ENCODE measurements at regions not wholly inside any gene's neighbourhood (a gene's known extent, or its start where the extent isn't known, plus 50 kb on each side); places are given as distances from the start of the nearest gene placed in this dataset.

DNA sequence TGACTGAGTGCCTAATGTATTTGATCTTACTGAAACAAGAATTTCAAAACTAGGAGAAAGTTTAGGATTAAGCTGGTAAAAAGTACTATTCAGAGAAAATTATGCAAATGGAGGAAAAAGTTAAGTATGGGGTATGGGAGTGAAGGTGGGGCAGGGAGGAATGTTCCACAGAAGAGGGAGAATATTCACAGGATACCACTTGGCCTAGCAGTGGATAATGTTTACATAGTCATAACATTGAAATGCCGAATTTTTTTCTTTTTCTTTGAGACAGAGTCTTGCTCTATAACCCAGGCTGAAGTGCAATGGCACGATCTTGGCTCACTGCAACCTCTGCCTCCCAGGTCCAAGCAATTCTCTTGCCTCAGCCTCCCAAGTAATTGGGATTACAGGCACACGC lies 61.2 kb upstream of the LMNB1 start:
- DNase-seq = no peak
- no peak overlapping the region for H3K4me3 ChIP-seq (ENCODE audit: low read depth, low read length)
- TF ChIP-seq, protein P1, sequence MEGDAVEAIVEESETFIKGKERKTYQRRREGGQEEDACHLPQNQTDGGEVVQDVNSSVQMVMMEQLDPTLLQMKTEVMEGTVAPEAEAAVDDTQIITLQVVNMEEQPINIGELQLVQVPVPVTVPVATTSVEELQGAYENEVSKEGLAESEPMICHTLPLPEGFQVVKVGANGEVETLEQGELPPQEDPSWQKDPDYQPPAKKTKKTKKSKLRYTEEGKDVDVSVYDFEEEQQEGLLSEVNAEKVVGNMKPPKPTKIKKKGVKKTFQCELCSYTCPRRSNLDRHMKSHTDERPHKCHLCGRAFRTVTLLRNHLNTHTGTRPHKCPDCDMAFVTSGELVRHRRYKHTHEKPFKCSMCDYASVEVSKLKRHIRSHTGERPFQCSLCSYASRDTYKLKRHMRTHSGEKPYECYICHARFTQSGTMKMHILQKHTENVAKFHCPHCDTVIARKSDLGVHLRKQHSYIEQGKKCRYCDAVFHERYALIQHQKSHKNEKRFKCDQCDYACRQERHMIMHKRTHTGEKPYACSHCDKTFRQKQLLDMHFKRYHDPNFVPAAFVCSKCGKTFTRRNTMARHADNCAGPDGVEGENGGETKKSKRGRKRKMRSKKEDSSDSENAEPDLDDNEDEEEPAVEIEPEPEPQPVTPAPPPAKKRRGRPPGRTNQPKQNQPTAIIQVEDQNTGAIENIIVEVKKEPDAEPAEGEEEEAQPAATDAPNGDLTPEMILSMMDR (IDR thresholded peaks at IDR 0.05; ENCODE audit: low read depth, low read length) = no peak
- H3K36me3 ChIP-seq = no peaks in the 10 kb centered on the region
- no peak overlapping the region for H3K27ac ChIP-seq
- no peaks in the 10 kb centered on the region for H3K27me3 ChIP-seq (ENCODE audit: insufficient read depth, low read depth, severe bottlenecking)
- H3K9me3 ChIP-seq (ENCODE audit: severe bottlenecking) = no peaks in the 10 kb centered on the region

DNA sequence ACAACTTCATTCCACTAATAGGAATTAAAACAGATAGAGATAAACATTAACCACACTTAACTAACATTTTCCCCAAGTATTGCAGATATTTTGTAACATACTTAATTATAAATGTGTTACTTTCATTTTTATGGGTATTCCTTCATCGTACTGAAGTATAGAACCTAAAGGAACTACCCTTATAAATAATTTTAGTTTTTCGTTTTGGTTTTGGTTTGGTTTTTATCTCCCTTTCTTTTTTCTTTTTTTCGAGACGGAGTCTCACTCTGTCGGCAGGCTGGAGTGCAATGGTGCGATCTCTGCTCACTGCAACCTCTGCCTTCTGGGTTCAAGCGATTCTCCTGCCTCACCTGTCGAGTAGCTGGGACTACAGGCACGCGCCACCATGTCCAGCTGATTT lies 60.1 kb upstream of the LMNB1 start:
- no peaks in the 10 kb centered on the region for H3K36me3 ChIP-seq
- H3K27me3 ChIP-seq (ENCODE audit: insufficient read depth, low read depth, severe bottlenecking) = no peaks in the 10 kb centered on the region
- H3K9me3 ChIP-seq (ENCODE audit: severe bottlenecking) = no peaks in the 10 kb centered on the region
- H3K27ac ChIP-seq = no peak overlapping the region
- H3K4me3 ChIP-seq (ENCODE audit: low read depth, low read length) = no peak overlapping the region
- TF ChIP-seq, protein P1 (IDR thresholded peaks at IDR 0.05; ENCODE audit: low read depth, low read length) = no peak
- DNase-seq = no peak

DNA sequence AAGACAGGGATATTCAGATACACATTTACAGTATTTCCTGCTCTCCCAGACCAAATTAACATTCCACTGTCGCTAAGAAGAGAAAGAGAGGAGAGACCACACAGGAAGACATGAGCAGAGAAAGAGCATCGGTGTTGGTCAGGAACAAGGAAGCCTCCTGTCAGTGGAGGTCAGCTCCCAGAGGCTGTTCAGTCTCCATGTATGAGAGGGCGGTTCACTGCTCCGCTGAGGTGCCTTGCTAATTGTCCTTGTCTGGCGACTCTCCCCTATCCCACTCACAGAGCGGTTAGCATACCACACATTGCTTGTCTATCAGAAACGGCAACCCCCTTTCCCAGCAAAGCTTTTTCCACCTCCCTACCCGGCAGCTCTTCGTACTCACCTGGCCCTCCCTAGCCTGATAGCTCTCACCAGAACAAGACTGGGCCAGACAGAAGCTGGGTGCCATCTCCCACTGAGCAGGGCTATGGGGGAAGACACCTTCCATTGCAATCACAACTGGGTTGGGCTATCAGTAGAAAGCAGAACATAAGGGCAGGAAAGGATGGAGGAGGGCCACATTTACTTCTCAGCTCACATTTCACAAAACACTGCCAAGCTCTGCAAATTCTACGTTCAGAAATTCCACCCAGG lies 58.6 kb upstream of the LMNB1 start:
- DNase-seq = no peak
- Histone ChIP-seq H3K9me3 (ENCODE audit: severe bottlenecking) (no peaks in the 10 kb centered on the region), H3K36me3 (no peaks in the 10 kb centered on the region), H3K4me3 (ENCODE audit: low read depth, low read length) (no peak overlapping the region), H3K27ac (no peak overlapping the region), H3K27me3 (ENCODE audit: insufficient read depth, low read depth, severe bottlenecking) (no peaks in the 10 kb centered on the region)
- TF ChIP-seq, protein P1 (IDR thresholded peaks at IDR 0.05; ENCODE audit: low read depth, low read length) = no peak

DNA sequence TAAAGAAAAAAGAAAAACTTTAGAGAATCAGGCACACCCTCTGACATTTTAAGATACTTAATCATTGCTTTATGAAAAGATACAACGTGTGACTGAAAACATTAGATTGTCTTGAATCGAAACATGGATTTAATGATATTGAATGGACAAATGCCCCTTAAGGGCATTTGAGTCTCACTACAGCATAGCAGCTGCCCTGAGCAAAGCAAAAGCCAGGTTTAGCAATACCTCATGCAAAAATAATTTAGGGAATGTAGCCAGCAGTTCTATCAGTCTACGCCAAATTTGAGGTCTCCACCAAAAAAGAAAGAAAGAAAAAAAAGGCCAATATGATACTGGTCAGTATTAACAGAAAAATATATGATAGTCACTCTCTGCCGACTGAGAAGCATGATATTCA lies 56.6 kb upstream of the LMNB1 start:
- DNase-seq = no peak
- H3K4me3 ChIP-seq (ENCODE audit: low read depth, low read length) = no peak overlapping the region
- no peak overlapping the region for H3K27ac ChIP-seq
- TF ChIP-seq, protein P1 (IDR thresholded peaks at IDR 0.05; ENCODE audit: low read depth, low read length) = no peak
- H3K9me3 ChIP-seq (ENCODE audit: severe bottlenecking) = no peaks in the 10 kb centered on the region
- H3K36me3 ChIP-seq = no peaks in the 10 kb centered on the region
- no peaks in the 10 kb centered on the region for H3K27me3 ChIP-seq (ENCODE audit: insufficient read depth, low read depth, severe bottlenecking)

DNA sequence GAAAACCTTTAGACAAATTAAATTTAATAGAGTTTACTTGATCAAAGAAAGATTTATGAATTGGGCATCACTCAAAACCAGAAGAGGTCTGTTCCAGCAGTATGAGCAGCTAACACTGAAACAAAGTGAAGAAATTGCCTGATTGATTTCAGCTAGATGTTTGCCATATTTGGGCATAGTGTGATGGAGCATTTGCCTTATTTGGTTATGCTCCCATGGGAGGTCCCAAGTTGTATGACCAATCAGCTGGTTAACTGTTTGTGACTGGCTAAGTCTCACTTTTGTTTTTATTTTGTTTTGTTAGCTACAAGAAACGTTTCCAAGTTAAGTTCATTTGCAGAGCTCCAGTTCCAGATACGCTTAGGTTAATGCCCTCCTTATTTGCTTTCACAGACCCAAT lies 53.3 kb upstream of the LMNB1 start:
- Histone ChIP-seq H3K36me3 (no peaks in the 10 kb centered on the region), H3K27ac (no peak overlapping the region), H3K27me3 (ENCODE audit: insufficient read depth, low read depth, severe bottlenecking) (no peaks in the 10 kb centered on the region), H3K9me3 (ENCODE audit: severe bottlenecking) (no peaks in the 10 kb centered on the region), H3K4me3 (ENCODE audit: low read depth, low read length) (no peak overlapping the region)
- TF ChIP-seq, protein P1 (IDR thresholded peaks at IDR 0.05; ENCODE audit: low read depth, low read length) = no peak
- DNase-seq = no peak
